Fibroblast of the conjunctiva (primary cell): ENCODE measurements at regions not wholly inside any gene's neighbourhood (a gene's known extent, or its start where the extent isn't known, plus 50 kb on each side); places are given as distances from the start of the nearest gene placed in this dataset.
"Not testable (repeated sequence)": the region's sequence is repeated elsewhere in the genome, so short reads cannot be mapped to it uniquely, and the experiment has no call there.

Experiments used
- DNase-seq: peaks from one replicate; pipeline ENCODE4 v3.0.0-alpha.2; 2010; ENCODE audit warnings: low read depth

GRCh38 chr4:101730291-101731117 lies 60.0 kb upstream of the BANK1 start:
- peak; percentile 62 for DNase-seq

GRCh38 chr4:101727238-101727637 lies 63.3 kb upstream of the BANK1 start:
- DNase-seq: no peak

GRCh38 chr4:101724093-101724492 lies 66.4 kb upstream of the BANK1 start:
- no peak for DNase-seq

GRCh38 chr4:101718810-101719209 lies 71.7 kb upstream of the BANK1 start:
- no peak for DNase-seq

GRCh38 chr4:101711590-101712260 lies 78.8 kb upstream of the BANK1 start:
- DNase-seq: no peak

GRCh38 chr4:101710806-101711205 lies 79.7 kb upstream of the BANK1 start:
- DNase-seq: no peak

- DNase-seq: no peak
Observed at GRCh38 chr4:101708293-101709039, 82.1 kb upstream of the BANK1 start.

- no peak for DNase-seq
Observed at GRCh38 chr4:101707596-101707995, 82.9 kb upstream of the BANK1 start.

- no peak for DNase-seq
Observed at GRCh38 chr4:101706535-101707057, 83.9 kb upstream of the BANK1 start.

GRCh38 chr4:101701551-101701950 lies 89.0 kb upstream of the BANK1 start:
- DNase-seq: no peak

GRCh38 chr4:101699441-101700124 lies 90.9 kb upstream of the BANK1 start:
- no peak for DNase-seq

GRCh38 chr4:101697266-101697665 lies 93.3 kb upstream of the BANK1 start:
- DNase-seq: no peak

GRCh38 chr4:101696276-101697010 lies 94.1 kb upstream of the BANK1 start:
- DNase-seq: no peak

GRCh38 chr4:101695176-101695575 lies 95.4 kb upstream of the BANK1 start:
- DNase-seq: peak; percentile 10

GRCh38 chr4:101694403-101694802 lies 96.1 kb upstream of the BANK1 start:
- not testable (repeated sequence) for DNase-seq

- DNase-seq: no peak
Observed at GRCh38 chr4:101693842-101694398, 96.6 kb upstream of the BANK1 start.

GRCh38 chr4:101689220-101689619 lies 101.3 kb upstream of the BANK1 start:
- no peak for DNase-seq

- no peak for DNase-seq
Observed at GRCh38 chr4:101685126-101685525, 105.4 kb upstream of the BANK1 start.

GRCh38 chr4:101682946-101683345 lies 107.6 kb upstream of the BANK1 start:
- no peak for DNase-seq

GRCh38 chr4:101678180-101678579 lies 112.3 kb upstream of the BANK1 start:
- no peak for DNase-seq

- no peak for DNase-seq
Observed at GRCh38 chr4:101670897-101671296, 119.6 kb upstream of the BANK1 start.
